H1 (cell line): ENCODE measurements at regions not wholly inside any gene's neighbourhood (a gene's known extent, or its start where the extent isn't known, plus 50 kb on each side); places are given as distances from the start of the nearest gene placed in this dataset.

ENCODE experiments used
- CTCF ChIA-PET: fragments of 300-600 bp; sonication (Branson Sonifier 250); formaldehyde crosslinking; loops from one replicate; lab custom pipeline; 2021; ENCODE audit not compliant: partially characterized antibody; lab: Charles Lee
- POLR2A ChIA-PET: fragments of 300-600 bp; sonication (Branson Sonifier 250); formaldehyde crosslinking; loops from one replicate; lab custom pipeline; 2021; ENCODE audit warnings: inconsistent platforms; ENCODE audit not compliant: partially characterized antibody; lab: Charles Lee
- DNase-seq, 2 experiments: peaks; one replicate each; pipeline versions ENCODE4 v3.0.0 to v3.0.0-alpha.2; 2010 to 2022; ENCODE audit warnings: low spot score in 2 of 2, low read depth in 1 of 2, mixed read lengths in 1 of 2
- FAIRE-seq: peaks from 2 replicates; lab custom pipeline; 2011; peaks lifted over from hg19 to GRCh38; lab: Jason Lieb, UNC
- H2AFZ ChIP-seq: 2 replicates; pipeline ENCODE4 v1.8.1; 2012; ENCODE audit warnings: low read length, inconsistent platforms
- H2AK5ac ChIP-seq: 2 replicates; pipeline ENCODE4 v1.6.1; 2013; ENCODE audit warnings: low read depth, low read length
- H2BK120ac ChIP-seq: replicated peaks from 2 replicates; pipeline ENCODE3; 2013; ENCODE audit warnings: low read depth, low read length, inconsistent platforms
- H2BK12ac ChIP-seq: 2 replicates; pipeline ENCODE4 v1.6.1; 2013; ENCODE audit warnings: low read depth, low read length
- H2BK15ac ChIP-seq: 2 replicates; pipeline ENCODE4 v1.6.1; 2013; ENCODE audit warnings: low read length
- H2BK20ac ChIP-seq: 2 replicates; pipeline ENCODE4 v1.6.1; 2013; ENCODE audit warnings: low read length
- H2BK5ac ChIP-seq: 2 replicates; pipeline ENCODE4 v1.6.1; 2013; ENCODE audit warnings: low read depth, low read length
- H3K14ac ChIP-seq: 2 replicates; pipeline ENCODE4 v1.6.1; 2013; ENCODE audit warnings: inconsistent platforms; ENCODE audit not compliant: insufficient read length
- H3K18ac ChIP-seq: 2 replicates; pipeline ENCODE4 v1.6.1; 2013; ENCODE audit warnings: low read length; ENCODE audit errors: extremely low read depth
- H3K23ac ChIP-seq: 2 replicates; pipeline ENCODE4 v1.6.1; 2013; ENCODE audit warnings: inconsistent platforms; ENCODE audit not compliant: insufficient read length
- H3K23me2 ChIP-seq: 2 replicates; pipeline ENCODE4 v1.6.1; 2013; ENCODE audit warnings: low read depth, low read length
- H3K27ac ChIP-seq: 2 replicates; pipeline ENCODE4 v1.6.1; 2011; ENCODE audit warnings: low read depth, low read length, inconsistent platforms
- H3K27me3 ChIP-seq, 4 experiments: replicated peaks in 1 of 4; 1 replicate in 1 of 4; 2 replicates in 3 of 4; pipeline versions ENCODE4 v1.6.1 to v1.8.1; 2011 to 2013; ENCODE audit warnings: low read length in 3 of 4, mild to moderate bottlenecking in 3 of 4, inconsistent platforms in 2 of 4, mixed read lengths in 2 of 4, moderate library complexity in 1 of 4; ENCODE audit not compliant: control insufficient read depth in 3 of 4, insufficient read depth in 3 of 4; ENCODE audit errors: extremely low read depth in 1 of 4
- H3K36me3 ChIP-seq, 4 experiments: 2 replicates each; pipeline versions ENCODE4 v1.6.1 to v1.8.1; 2011 to 2013; ENCODE audit warnings: mild to moderate bottlenecking in 4 of 4, low read length in 3 of 4, moderate library complexity in 2 of 4, control low read depth in 1 of 4, inconsistent platforms in 1 of 4; ENCODE audit not compliant: insufficient read depth in 4 of 4, control insufficient read depth in 2 of 4
- H3K4ac ChIP-seq: replicated peaks from 2 replicates; pipeline ENCODE3; 2013; ENCODE audit warnings: low read length, low read depth, mixed read lengths, inconsistent platforms; ENCODE audit not compliant: insufficient read length
- H3K4me1 ChIP-seq, 4 experiments: replicated peaks in 1 of 4; 1 replicate in 1 of 4; 2 replicates in 3 of 4; pipeline versions ENCODE4 v1.6.1 to v1.8.1; 2011 to 2013; ENCODE audit warnings: low read length in 3 of 4, inconsistent platforms in 2 of 4, mixed read lengths in 1 of 4; ENCODE audit not compliant: insufficient read depth in 4 of 4, control insufficient read depth in 3 of 4
- H3K4me2 ChIP-seq, 2 experiments: 2 replicates each; pipeline versions ENCODE4 v1.6.1 to v1.8.1; 2011 to 2013; ENCODE audit warnings: low read depth in 2 of 2, low read length in 2 of 2, control low read depth in 1 of 2, inconsistent platforms in 1 of 2, mild to moderate bottlenecking in 1 of 2; ENCODE audit not compliant: insufficient read depth in 1 of 2
- H3K4me3 ChIP-seq, 4 experiments: fragments of 200-600, 300-600 bp in 1 of 4; sonication (generic), shearing (Covaris generic), sonication (Bioruptor Twin) in 1 of 4; 2 replicates each; pipeline versions ENCODE4 v1.5.1 to v1.8.1; 2011 to 2016; ENCODE audit warnings: low read length in 4 of 4, low read depth in 3 of 4, control low read depth in 2 of 4, inconsistent platforms in 2 of 4, mild to moderate bottlenecking in 2 of 4, mixed read lengths in 1 of 4, moderate library complexity in 1 of 4; ENCODE audit not compliant: insufficient read depth in 2 of 4; ENCODE audit errors: extremely low read depth in 1 of 4
- H3K56ac ChIP-seq: replicated peaks from 2 replicates; pipeline ENCODE3; 2013; ENCODE audit warnings: low read depth, mild to moderate bottlenecking, mixed read lengths, low read length, inconsistent platforms; ENCODE audit not compliant: insufficient read length
- H3K79me1 ChIP-seq: 2 replicates; pipeline ENCODE4 v1.6.1; 2013; ENCODE audit warnings: low read depth, low read length, control low read depth
- H3K79me2 ChIP-seq, 2 experiments: 2 replicates each; pipeline versions ENCODE4 v1.6.1 to v1.8.1; 2012 to 2013; ENCODE audit warnings: low read length in 2 of 2, mild to moderate bottlenecking in 2 of 2, inconsistent platforms in 1 of 2; ENCODE audit not compliant: insufficient read depth in 2 of 2, control insufficient read depth in 1 of 2
- H3K9ac ChIP-seq, 4 experiments: replicated peaks in 1 of 4; 1 replicate in 1 of 4; 2 replicates in 3 of 4; pipeline versions ENCODE4 v1.6.1 to v1.8.1; 2011 to 2013; ENCODE audit warnings: low read depth in 3 of 4, low read length in 3 of 4, control low read depth in 2 of 4, mild to moderate bottlenecking in 2 of 4, moderate library complexity in 2 of 4, inconsistent platforms in 1 of 4; ENCODE audit errors: extremely low read depth in 1 of 4
- H3K9me3 ChIP-seq, 2 experiments: 2 replicates each; pipeline versions ENCODE4 v1.6.1 to v1.8.1; 2012 to 2013; ENCODE audit warnings: mild to moderate bottlenecking in 2 of 2, moderate library complexity in 2 of 2, control low read depth in 1 of 2, inconsistent platforms in 1 of 2, low read depth in 1 of 2, low read length in 1 of 2, mixed read lengths in 1 of 2; ENCODE audit not compliant: insufficient read depth in 2 of 2
- H4K20me1 ChIP-seq, 2 experiments: replicated peaks in 1 of 2; 2 replicates each; pipeline versions ENCODE3 to v1.8.1; 2011 to 2013; ENCODE audit warnings: inconsistent platforms in 2 of 2, low read length in 2 of 2, mild to moderate bottlenecking in 1 of 2; ENCODE audit not compliant: insufficient read depth in 2 of 2, control insufficient read depth in 1 of 2
- H4K5ac ChIP-seq: 2 replicates; pipeline ENCODE4 v1.6.1; 2013; ENCODE audit warnings: low read length, low read depth, mixed read lengths, inconsistent platforms; ENCODE audit not compliant: insufficient read length
- H4K8ac ChIP-seq: 2 replicates; pipeline ENCODE4 v1.8.0; 2013; ENCODE audit warnings: mild to moderate bottlenecking, moderate library complexity, low read length, inconsistent platforms; ENCODE audit not compliant: insufficient read depth; ENCODE audit errors: extremely low read depth
- H4K91ac ChIP-seq: replicated peaks from 2 replicates; pipeline ENCODE3; 2013; ENCODE audit warnings: low read length, mixed read lengths, inconsistent platforms; ENCODE audit not compliant: insufficient read length
- CTCF ChIP-seq, 3 experiments: IDR thresholded peaks; 1 replicate in 2 of 3; 2 replicates in 1 of 3; pipeline versions ENCODE4 v1.5.1 to v1.6.1; 2011; ENCODE audit warnings: low read length in 3 of 3, mild to moderate bottlenecking in 3 of 3, inconsistent platforms in 2 of 3, low read depth in 1 of 3, moderate library complexity in 1 of 3; ENCODE audit not compliant: insufficient read depth in 1 of 3; ENCODE audit errors: control extremely low read depth in 1 of 3
- GTF2F1 ChIP-seq: IDR thresholded peaks from 2 replicates; pipeline ENCODE4 v1.6.1; 2012; ENCODE audit warnings: low read depth, low read length, improper control_type of control experiment, borderline replicate concordance
- RAD21 ChIP-seq, 2 experiments: IDR thresholded peaks in 1 of 2; conservative IDR thresholded peaks in 1 of 2; 2 replicates each; pipeline ENCODE4 v1.6.1; 2011; ENCODE audit warnings: low read depth in 2 of 2, low read length in 2 of 2, improper control_type of control experiment in 1 of 2, inconsistent platforms in 1 of 2, mild to moderate bottlenecking in 1 of 2, moderate library complexity in 1 of 2
- WGBS, 2 experiments: shearing (Covaris generic) in 1 of 2; methylation state at CpG; one replicate each; pipeline versions ENCODE4 v1.1.6 to v1.1.7; 2013 to 2015; ENCODE audit warnings: low lambda C conversion rate in 2 of 2, mixed read lengths in 2 of 2, inconsistent platforms in 1 of 2, low coverage in 1 of 2, missing lambda C conversion rate in 1 of 2; ENCODE audit not compliant: insufficient replicate concordance in 2 of 2, insufficient coverage in 1 of 2, insufficient read length in 1 of 2; ENCODE audit errors: extremely low coverage in 1 of 2, missing lambda C conversion rate in 1 of 2; 5-methylcytosine and 5-hydroxymethylcytosine counted together

DNA sequence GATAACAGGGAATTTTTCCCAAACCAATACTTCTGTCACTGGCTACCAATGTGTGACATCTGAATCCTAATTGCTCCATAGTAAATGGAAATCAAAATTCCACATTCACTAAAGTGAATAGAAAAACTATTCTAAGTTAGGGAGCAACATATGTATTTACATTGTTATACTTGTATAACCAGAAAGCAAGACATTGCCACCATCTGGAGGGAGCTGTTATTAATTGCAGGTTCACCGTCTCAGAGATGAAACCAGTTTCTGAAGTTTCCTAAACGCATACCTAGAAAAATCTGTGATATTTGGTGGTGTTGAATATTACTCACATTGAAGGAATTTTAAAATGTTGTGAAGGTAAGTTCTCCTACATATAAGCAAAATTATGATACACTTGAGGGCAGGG is 390.1 kb downstream of the NXPH1 start:
- CTCF ChIA-PET = interaction anchor here (0.7 to 1.4 kb wide), 5 partner anchors 38 to 402 kb away, joined by 3 to 4 read pairs (median 3); no protein-coding TSS in a partner anchor

More for the DNA sequence above, 390.1 kb downstream of the NXPH1 start:
- no peak overlapping the region for H3K4me3 ChIP-seq
- no peaks in the 10 kb centered on the region for H3K79me2 ChIP-seq
- H3K9ac ChIP-seq = no peak overlapping the region
- no peaks in the 10 kb centered on the region for H3K9me3 ChIP-seq
- no peaks in the 10 kb centered on the region for H3K27me3 ChIP-seq
- no peak overlapping the region for H3K4ac ChIP-seq
- H3K23me2 ChIP-seq = no peaks in the 10 kb centered on the region
- H3K23ac ChIP-seq = no peak overlapping the region
- TF ChIP-seq GTF2F1 (no peak), RAD21 (IDR thresholded peaks at IDR 0.05 in 1 of 2, conservative IDR thresholded peaks at IDR 0.05 in 1 of 2; ENCODE audit: low read depth in 2 of 2, low read length in 2 of 2) (peak; percentile 45 to 51), CTCF (IDR thresholded peaks at IDR 0.05; ENCODE audit: control extremely low read depth in 1 of 3, insufficient read depth in 1 of 3, low read depth in 1 of 3, low read length in 3 of 3) (peak in 1 of 3 experiments; percentile 6; a peak in 1 of 4 replicates)
- no peak overlapping the region for H2BK5ac ChIP-seq
- H2AK5ac ChIP-seq = no peak overlapping the region
- no peak overlapping the region for H2BK120ac ChIP-seq
- no peak overlapping the region for H4K8ac ChIP-seq
- no peak overlapping the region for H3K14ac ChIP-seq
- WGBS, 2 experiments = 90% methylated on average over 2 of the region's 2 CpGs; no CpG with 5 or more reads in 1 of the 2 experiments
- no peak for FAIRE-seq
- H3K79me1 ChIP-seq = no peaks in the 10 kb centered on the region
- H4K20me1 ChIP-seq = no peaks in the 10 kb centered on the region
- no peaks in the 10 kb centered on the region for H3K36me3 ChIP-seq
- H2BK12ac ChIP-seq = no peak overlapping the region
- no peak for DNase-seq
- H4K91ac ChIP-seq = no peak overlapping the region
- no peak overlapping the region for H2BK15ac ChIP-seq
- no peak overlapping the region for H2BK20ac ChIP-seq
- no peak overlapping the region for H3K18ac ChIP-seq
- H3K4me2 ChIP-seq = no peak overlapping the region
- no peak overlapping the region for H4K5ac ChIP-seq
- H3K56ac ChIP-seq = no peak overlapping the region
- POLR2A ChIA-PET = no interaction called here
- no peak overlapping the region for H2AFZ ChIP-seq
- no peak overlapping the region for H3K27ac ChIP-seq
- H3K4me1 ChIP-seq = no peaks in the 10 kb centered on the region
